ENCODE measurements at regions not wholly inside any gene's neighbourhood (a gene's known extent, or its start where the extent isn't known, plus 50 kb on each side); places are given as distances from the start of the nearest gene placed in this dataset.

DNA sequence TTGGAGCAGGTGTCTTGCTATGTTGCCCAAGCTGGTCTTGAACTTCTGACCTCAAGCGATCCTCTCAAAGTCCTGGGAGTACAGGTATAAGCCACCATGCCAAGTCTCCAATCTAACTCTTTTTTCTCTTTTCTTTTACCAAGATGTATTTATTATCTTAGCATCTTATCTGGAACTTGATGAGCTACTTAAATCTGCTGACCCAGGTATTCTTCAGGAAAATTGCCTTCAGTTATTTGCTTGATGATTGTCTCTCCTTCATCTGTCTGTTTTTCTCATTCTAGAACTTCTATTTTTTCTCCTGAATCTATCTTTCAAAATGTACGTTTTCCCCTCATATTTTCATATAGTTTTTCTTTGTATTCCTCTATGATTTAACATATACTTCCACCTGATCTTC is 158.2 kb upstream of the DMAC1 start:
- H3K4me1 ChIP-seq (ENCODE audit: low read length) = no peaks in the 10 kb centered on the region
- H3K4me3 ChIP-seq (ENCODE audit: low read length) = no peak overlapping the region
- H3K9me2 ChIP-seq (replicated peaks; ENCODE audit: insufficient read depth, low read length) = no peaks in the 10 kb centered on the region
- no peak overlapping the region for H3K9ac ChIP-seq (ENCODE audit: low read length)
- H3K4me2 ChIP-seq (ENCODE audit: low read depth, low read length, poor library complexity, severe bottlenecking) = no peak overlapping the region
- H3K36me3 ChIP-seq (ENCODE audit: insufficient read depth, low read length) = no peaks in the 10 kb centered on the region
- no peak for DNase-seq
- H2AFZ ChIP-seq (ENCODE audit: low read length) = no peak overlapping the region
- H3K9me3 ChIP-seq (ENCODE audit: low read length) = no peaks in the 10 kb centered on the region; the same call in none of the 2 replicates
- no peaks in the 10 kb centered on the region for H3K27me3 ChIP-seq (ENCODE audit: low read length)
- H3K27ac ChIP-seq (ENCODE audit: low read length) = no peak overlapping the region
- no peaks in the 10 kb centered on the region for H4K20me1 ChIP-seq (ENCODE audit: insufficient read depth, low read depth, low read length)
- H3K79me2 ChIP-seq (ENCODE audit: low read length) = no peaks in the 10 kb centered on the region

DNA sequence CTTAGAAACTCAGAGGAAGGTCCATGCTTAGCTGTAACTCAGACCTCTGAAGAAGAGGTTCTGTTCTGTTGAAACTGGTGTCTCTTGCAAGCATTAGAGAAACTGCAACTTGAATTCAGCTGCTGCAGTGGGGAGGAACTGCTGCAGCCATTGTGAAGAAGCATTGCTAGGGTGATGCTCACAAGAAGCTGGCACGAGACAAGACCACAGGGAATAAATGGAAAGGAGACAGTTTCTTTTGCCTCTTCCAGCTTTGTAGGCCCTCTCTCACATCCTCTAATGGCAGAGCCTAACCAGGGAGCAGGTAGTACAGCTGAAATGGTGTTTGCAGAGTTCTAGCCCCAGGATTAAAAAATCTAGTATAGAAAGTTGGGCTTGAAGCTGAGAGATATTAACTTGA is 148.0 kb upstream of the DMAC1 start:
- H3K27ac ChIP-seq (ENCODE audit: low read length) = no peak overlapping the region
- no peaks in the 10 kb centered on the region for H3K4me1 ChIP-seq (ENCODE audit: low read length)
- no peaks in the 10 kb centered on the region for H3K27me3 ChIP-seq (ENCODE audit: low read length)
- no peaks in the 10 kb centered on the region for H3K36me3 ChIP-seq (ENCODE audit: insufficient read depth, low read length)
- H3K9me3 ChIP-seq (ENCODE audit: low read length) = peaks cover 3% of the 10 kb centered on the region
- H3K79me2 ChIP-seq (ENCODE audit: low read length) = no peaks in the 10 kb centered on the region
- DNase-seq = no peak
- H3K4me2 ChIP-seq (ENCODE audit: low read depth, low read length, poor library complexity, severe bottlenecking) = no peak overlapping the region
- no peak overlapping the region for H3K4me3 ChIP-seq (ENCODE audit: low read length)
- no peak overlapping the region for H2AFZ ChIP-seq (ENCODE audit: low read length)
- H3K9ac ChIP-seq (ENCODE audit: low read length) = no peak overlapping the region
- no peaks in the 10 kb centered on the region for H3K9me2 ChIP-seq (replicated peaks; ENCODE audit: insufficient read depth, low read length)
- no peaks in the 10 kb centered on the region for H4K20me1 ChIP-seq (ENCODE audit: insufficient read depth, low read depth, low read length)

DNA sequence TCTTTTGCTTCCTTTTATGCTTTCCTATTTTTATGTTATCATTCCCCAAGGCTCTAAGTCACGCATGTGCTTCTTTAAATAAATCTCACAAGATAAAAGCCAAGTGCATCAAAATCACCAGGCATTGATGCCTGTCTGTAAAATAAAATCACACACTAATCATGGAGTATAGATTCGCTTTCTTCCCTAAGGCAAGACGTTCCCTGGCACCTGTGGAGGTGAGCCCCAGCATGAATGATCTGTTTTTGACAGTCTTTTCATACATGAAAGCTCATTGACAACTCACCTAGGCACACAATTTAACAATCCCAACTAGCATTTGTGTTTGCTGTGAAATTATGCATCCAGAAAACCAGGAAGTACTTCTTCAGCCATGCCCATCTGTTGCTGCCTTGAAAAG is 146.9 kb upstream of the DMAC1 start:
- Histone ChIP-seq H3K4me3 (ENCODE audit: low read length) (no peak overlapping the region), H3K4me2 (ENCODE audit: low read depth, low read length, poor library complexity, severe bottlenecking) (no peak overlapping the region), H3K9me3 (ENCODE audit: low read length) (peaks cover 7% of the 10 kb centered on the region)

DNA sequence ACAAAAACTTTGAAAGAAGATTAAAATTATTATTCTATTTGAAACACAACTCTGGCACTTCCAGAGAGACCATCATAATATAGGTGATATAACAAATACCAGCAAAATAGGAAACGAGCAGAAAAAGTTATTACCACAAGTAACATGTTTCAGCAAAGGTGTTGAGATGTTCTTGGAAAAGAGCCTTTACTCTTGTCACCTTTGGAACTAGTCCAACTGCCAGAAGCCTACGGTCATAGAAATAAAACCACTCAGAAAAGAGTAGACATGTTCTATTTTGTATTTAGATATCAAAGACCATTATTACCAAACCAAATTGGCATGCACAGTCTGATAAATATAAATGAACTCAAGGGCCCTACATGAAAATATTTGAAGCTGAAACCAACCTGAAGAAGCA is 145.0 kb upstream of the DMAC1 start:
- Histone ChIP-seq H3K36me3 (ENCODE audit: insufficient read depth, low read length) (no peaks in the 10 kb centered on the region), H3K9me3 (ENCODE audit: low read length) (peaks cover 12% of the 10 kb centered on the region), H3K27me3 (ENCODE audit: low read length) (no peaks in the 10 kb centered on the region)

More for the DNA sequence above, 146.9 kb upstream of the DMAC1 start:
- no peaks in the 10 kb centered on the region for H3K79me2 ChIP-seq (ENCODE audit: low read length)
- no peak overlapping the region for H3K27ac ChIP-seq (ENCODE audit: low read length)
- no peaks in the 10 kb centered on the region for H3K4me1 ChIP-seq (ENCODE audit: low read length)
- H3K9ac ChIP-seq (ENCODE audit: low read length) = no peak overlapping the region
- no peaks in the 10 kb centered on the region for H3K36me3 ChIP-seq (ENCODE audit: insufficient read depth, low read length)
- no peaks in the 10 kb centered on the region for H4K20me1 ChIP-seq (ENCODE audit: insufficient read depth, low read depth, low read length)
- H3K9me2 ChIP-seq (replicated peaks; ENCODE audit: insufficient read depth, low read length) = no peaks in the 10 kb centered on the region
- H3K27me3 ChIP-seq (ENCODE audit: low read length) = no peaks in the 10 kb centered on the region
- no peak for DNase-seq
- no peak overlapping the region for H2AFZ ChIP-seq (ENCODE audit: low read length)

DNA sequence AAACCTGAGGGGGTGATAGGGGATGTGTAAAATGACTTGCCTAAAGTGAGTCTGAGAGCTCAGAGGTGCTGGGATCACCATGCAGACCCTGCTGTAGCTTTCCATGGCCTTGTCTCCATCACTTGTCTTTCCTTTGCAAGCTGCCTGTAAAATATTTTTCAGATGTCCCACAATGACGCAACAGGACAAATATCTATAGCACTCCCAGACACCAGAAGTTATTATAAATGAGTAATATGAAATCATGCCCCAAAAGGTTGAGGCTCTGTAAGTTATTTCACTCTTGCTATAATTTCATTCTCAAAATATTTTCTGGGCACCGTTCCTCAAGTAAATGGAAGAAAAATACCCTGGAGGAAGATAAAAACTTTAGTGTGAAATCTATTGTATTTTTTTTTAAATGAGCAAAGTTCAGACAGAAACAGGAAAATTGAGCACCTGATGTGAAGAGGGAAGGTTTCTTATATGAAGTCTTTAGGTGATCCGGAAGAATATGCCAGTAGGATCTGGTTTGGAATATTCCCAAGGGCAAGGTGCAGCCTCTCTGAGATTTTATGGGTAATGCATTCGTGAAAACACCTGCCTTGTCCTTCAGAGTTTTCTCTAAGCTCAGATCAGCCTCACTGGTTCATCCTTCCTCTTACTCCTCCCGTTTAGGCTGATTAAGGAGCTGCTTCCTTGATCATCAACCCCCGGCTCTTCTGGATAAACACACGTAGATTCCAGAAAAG is 138.3 kb upstream of the DMAC1 start:
- no peaks in the 10 kb centered on the region for H4K20me1 ChIP-seq (ENCODE audit: insufficient read depth, low read depth, low read length)
- no peaks in the 10 kb centered on the region for H3K4me1 ChIP-seq (ENCODE audit: low read length)
- H3K27me3 ChIP-seq (ENCODE audit: low read length) = no peaks in the 10 kb centered on the region
- no peak overlapping the region for H2AFZ ChIP-seq (ENCODE audit: low read length)
- peaks cover 12% of the 10 kb centered on the region for H3K9me3 ChIP-seq (ENCODE audit: low read length)
- no peak overlapping the region for H3K9ac ChIP-seq (ENCODE audit: low read length)
- H3K9me2 ChIP-seq (replicated peaks; ENCODE audit: insufficient read depth, low read length) = no peaks in the 10 kb centered on the region
- H3K4me3 ChIP-seq (ENCODE audit: low read length) = no peak overlapping the region
- H3K27ac ChIP-seq (ENCODE audit: low read length) = no peak overlapping the region
- H3K4me2 ChIP-seq (ENCODE audit: low read depth, low read length, poor library complexity, severe bottlenecking) = no peak overlapping the region
- no peaks in the 10 kb centered on the region for H3K36me3 ChIP-seq (ENCODE audit: insufficient read depth, low read length)
- no peaks in the 10 kb centered on the region for H3K79me2 ChIP-seq (ENCODE audit: low read length)
- no peak for DNase-seq

More for the DNA sequence above, 145.0 kb upstream of the DMAC1 start:
- Histone ChIP-seq H3K4me1 (ENCODE audit: low read length) (no peaks in the 10 kb centered on the region), H3K27ac (ENCODE audit: low read length) (no peak overlapping the region), H3K79me2 (ENCODE audit: low read length) (no peaks in the 10 kb centered on the region), H3K4me2 (ENCODE audit: low read depth, low read length, poor library complexity, severe bottlenecking) (no peak overlapping the region), H3K4me3 (ENCODE audit: low read length) (no peak overlapping the region), H2AFZ (ENCODE audit: low read length) (no peak overlapping the region), H4K20me1 (ENCODE audit: insufficient read depth, low read depth, low read length) (no peaks in the 10 kb centered on the region), H3K9ac (ENCODE audit: low read length) (no peak overlapping the region), H3K9me2 (replicated peaks; ENCODE audit: insufficient read depth, low read length) (no peaks in the 10 kb centered on the region)
- DNase-seq = no peak

DNA sequence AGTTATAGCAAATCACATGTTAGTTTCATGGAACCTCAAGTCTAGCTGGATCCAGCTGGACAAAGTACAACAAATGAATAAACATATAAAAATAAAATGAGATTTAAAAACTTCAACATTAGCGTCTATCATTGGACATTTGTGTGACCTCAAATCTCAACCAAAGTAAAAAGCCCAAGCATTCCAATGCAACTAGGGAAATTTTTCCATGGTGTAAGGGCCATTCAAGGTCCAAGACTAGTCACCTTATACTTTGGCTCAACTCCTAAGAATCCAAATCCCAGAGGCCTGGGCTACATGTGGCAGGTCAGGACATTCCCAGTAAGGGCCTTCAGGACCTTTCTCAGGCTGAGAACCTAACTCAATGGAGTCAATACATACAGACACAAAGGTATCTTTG is 137.4 kb upstream of the DMAC1 start:
- Histone ChIP-seq H2AFZ (ENCODE audit: low read length) (no peak overlapping the region), H3K9me3 (ENCODE audit: low read length) (peaks cover 11% of the 10 kb centered on the region; the same call in 1 of the 2 replicates), H3K9ac (ENCODE audit: low read length) (no peak overlapping the region), H3K79me2 (ENCODE audit: low read length) (no peaks in the 10 kb centered on the region), H3K9me2 (replicated peaks; ENCODE audit: insufficient read depth, low read length) (no peaks in the 10 kb centered on the region), H3K4me3 (ENCODE audit: low read length) (no peak overlapping the region), H3K27ac (ENCODE audit: low read length) (no peak overlapping the region), H3K4me1 (ENCODE audit: low read length) (no peaks in the 10 kb centered on the region), H3K27me3 (ENCODE audit: low read length) (no peaks in the 10 kb centered on the region), H4K20me1 (ENCODE audit: insufficient read depth, low read depth, low read length) (no peaks in the 10 kb centered on the region), H3K4me2 (ENCODE audit: low read depth, low read length, poor library complexity, severe bottlenecking) (no peak overlapping the region), H3K36me3 (ENCODE audit: insufficient read depth, low read length) (no peaks in the 10 kb centered on the region)
- DNase-seq = no peak

DNA sequence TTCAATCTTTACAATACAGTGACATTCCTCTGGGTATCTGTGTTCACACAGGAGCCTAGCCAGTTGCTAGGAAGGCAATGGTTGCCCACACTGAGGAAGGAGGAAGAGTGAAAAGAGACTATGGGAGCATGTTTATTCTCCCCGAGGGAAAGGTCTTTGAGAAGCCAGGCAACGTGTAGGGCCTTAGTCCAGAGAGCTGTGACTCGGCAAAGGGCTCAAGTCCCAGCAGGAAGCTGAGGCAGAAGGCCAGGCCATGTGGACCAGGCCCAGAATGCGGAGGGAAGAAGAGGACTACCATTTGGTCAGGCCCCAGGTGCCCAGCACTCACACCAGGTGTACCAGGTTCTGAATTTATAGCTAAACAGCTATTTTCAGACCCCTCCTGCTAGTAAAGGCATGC is 136.6 kb upstream of the DMAC1 start:
- no peak overlapping the region for H3K4me3 ChIP-seq (ENCODE audit: low read length)
- no peaks in the 10 kb centered on the region for H3K79me2 ChIP-seq (ENCODE audit: low read length)
- H3K9me3 ChIP-seq (ENCODE audit: low read length) = peaks cover 9% of the 10 kb centered on the region; the same call in 1 of the 2 replicates
- H3K9me2 ChIP-seq (replicated peaks; ENCODE audit: insufficient read depth, low read length) = no peaks in the 10 kb centered on the region
- H3K27ac ChIP-seq (ENCODE audit: low read length) = no peak overlapping the region
- no peak overlapping the region for H3K4me2 ChIP-seq (ENCODE audit: low read depth, low read length, poor library complexity, severe bottlenecking)
- H2AFZ ChIP-seq (ENCODE audit: low read length) = no peak overlapping the region
- H3K27me3 ChIP-seq (ENCODE audit: low read length) = no peaks in the 10 kb centered on the region
- H3K4me1 ChIP-seq (ENCODE audit: low read length) = no peaks in the 10 kb centered on the region
- H3K36me3 ChIP-seq (ENCODE audit: insufficient read depth, low read length) = no peaks in the 10 kb centered on the region
- no peak for DNase-seq
- H4K20me1 ChIP-seq (ENCODE audit: insufficient read depth, low read depth, low read length) = no peaks in the 10 kb centered on the region
- H3K9ac ChIP-seq (ENCODE audit: low read length) = no peak overlapping the region

DNA sequence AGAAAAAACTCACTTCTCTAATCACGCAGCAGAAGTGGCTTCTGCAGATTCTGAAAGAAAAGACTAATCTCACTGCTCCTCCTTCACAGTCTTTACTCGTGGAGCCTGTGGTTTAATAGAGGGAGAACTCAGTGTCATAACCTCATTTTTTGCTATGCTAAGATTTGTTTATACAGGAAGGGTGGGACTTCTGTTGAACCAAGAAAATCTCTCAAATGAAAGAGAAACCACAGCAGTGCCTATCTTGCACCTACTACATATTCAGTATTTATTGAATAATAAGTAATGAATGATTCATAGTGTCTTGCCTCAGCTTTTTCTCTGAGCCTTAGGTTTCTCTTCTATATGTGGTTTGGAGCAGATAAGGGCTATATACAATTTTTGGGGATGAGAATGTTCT is 136.1 kb upstream of the DMAC1 start:
- Histone ChIP-seq H2AFZ (ENCODE audit: low read length) (no peak overlapping the region), H3K4me1 (ENCODE audit: low read length) (no peaks in the 10 kb centered on the region), H3K9me2 (replicated peaks; ENCODE audit: insufficient read depth, low read length) (no peaks in the 10 kb centered on the region), H4K20me1 (ENCODE audit: insufficient read depth, low read depth, low read length) (no peaks in the 10 kb centered on the region), H3K4me2 (ENCODE audit: low read depth, low read length, poor library complexity, severe bottlenecking) (no peak overlapping the region), H3K4me3 (ENCODE audit: low read length) (no peak overlapping the region), H3K9ac (ENCODE audit: low read length) (no peak overlapping the region), H3K79me2 (ENCODE audit: low read length) (no peaks in the 10 kb centered on the region), H3K36me3 (ENCODE audit: insufficient read depth, low read length) (no peaks in the 10 kb centered on the region), H3K9me3 (ENCODE audit: low read length) (peaks cover 6% of the 10 kb centered on the region; the same call in 1 of the 2 replicates), H3K27ac (ENCODE audit: low read length) (no peak overlapping the region), H3K27me3 (ENCODE audit: low read length) (no peaks in the 10 kb centered on the region)
- no peak for DNase-seq

All from Karpas-422 (cell line).